Right cardiac atrium (tissue), 5 donors: ENCODE measurements at regions not wholly inside any gene's neighbourhood (a gene's known extent, or its start where the extent isn't known, plus 50 kb on each side); places are given as distances from the start of the nearest gene placed in this dataset.

Source experiments
- ATAC-seq, 2 donors: fragments of 200-7000 bp; cut with Tn5 transposase; one replicate each; pipeline versions ENCODE4 v1.8.0 to v1.9.1; 2020; ENCODE audit warnings: moderate library complexity in 2 of 2, mild to moderate bottlenecking in 1 of 2
- DNase-seq, 3 donors: peaks; one replicate each; pipeline ENCODE4 v3.0.0-alpha.2; 2020
- H3K27ac ChIP-seq: one replicate; pipeline ENCODE4 v1.5.1; 2013; ENCODE audit warnings: mild to moderate bottlenecking, low read length, control low read depth, moderate library complexity
- H3K27me3 ChIP-seq: one replicate; pipeline ENCODE4 v1.6.1; 2013; ENCODE audit not compliant: control insufficient read depth, insufficient read depth
- H3K4me1 ChIP-seq: one replicate; pipeline ENCODE4 v1.6.1; 2013; ENCODE audit warnings: low read length; ENCODE audit not compliant: control insufficient read depth, insufficient read depth
- H3K4me3 ChIP-seq: one replicate; pipeline ENCODE4 v1.5.1; 2013; ENCODE audit warnings: low read length, control low read depth
- H3K9me3 ChIP-seq: one replicate; pipeline ENCODE4 v1.6.1; 2013; ENCODE audit warnings: low read length; ENCODE audit not compliant: control insufficient read depth
- WGBS: extraction: QIAGEN DNeasy Blood & Tissue Kit; methylation state at CpG from one replicate; pipeline ENCODE4 v1.1.7; 2013; 5-methylcytosine and 5-hydroxymethylcytosine counted together
- intact Hi-C, 4 donors: fragments of 100-400 bp; cut with DNase I; formaldehyde crosslinking; loops; one replicate each; pipeline versions ENCODE4 v1.11.0 to v1.14.0; 2022 to 2023
- donor health status: healthy with polysubstance abuse.
- donor health status: DM: no; HTN: yes; CAD: no.
- donor health status: DM: no; HTN: no; CAD: no.
- donor health status: DM: no; HTN: yes; CAD: no; lungs with severe emphysema.
- donor health status: DM: yes; HTN: yes; CAD: no.

- Histone ChIP-seq H3K4me1 (no peaks in the 10 kb centered on the region), H3K27me3 (no peaks in the 10 kb centered on the region), H3K9me3 (no peaks in the 10 kb centered on the region), H3K4me3 (no peak overlapping the region), H3K27ac (no peak overlapping the region)
- intact Hi-C loops, result no loop called here
- 90% methylated on average over 14 of the region's 14 CpGs for WGBS
- DNase-seq (peak in 2 of 3 donors; percentile 14 to 15), ATAC-seq (no peak)
Measured at GRCh38 chr9:30800421-30800820, 1584.0 kb upstream of the ACO1 start.

GRCh38 chr9:30812821-30813220 lies 1571.6 kb upstream of the ACO1 start:
- Histone ChIP-seq H3K27ac (no peak overlapping the region), H3K4me1 (no peaks in the 10 kb centered on the region), H3K27me3 (no peaks in the 10 kb centered on the region), H3K4me3 (no peak overlapping the region), H3K9me3 (no peaks in the 10 kb centered on the region)
- no peak for ATAC-seq
- no peak for DNase-seq
- intact Hi-C loops, result no loop called here
- WGBS, result 48% methylated on average over 1 of the region's 1 CpG

GRCh38 chr9:30815585-30815984 lies 1568.9 kb upstream of the ACO1 start:
- intact Hi-C loops, result no loop called here

GRCh38 chr9:30845136-30845535 lies 1539.3 kb upstream of the ACO1 start:
- WGBS, result 54% methylated on average over 1 of the region's 1 CpG
- intact Hi-C loops, result no loop called here
- no peaks in the 10 kb centered on the region for H3K4me1 ChIP-seq
- no peak overlapping the region for H3K27ac ChIP-seq
- DNase-seq (no peak), ATAC-seq (no peak)
- no peaks in the 10 kb centered on the region for H3K9me3 ChIP-seq
- H3K27me3 ChIP-seq, result no peaks in the 10 kb centered on the region
- H3K4me3 ChIP-seq, result no peak overlapping the region

More at GRCh38 chr9:30815585-30815984, 1568.9 kb upstream of the ACO1 start:
- no peaks in the 10 kb centered on the region for H3K4me1 ChIP-seq
- ATAC-seq, result no peak
- no peak for DNase-seq
- WGBS, result 9% methylated on average over 2 of the region's 2 CpGs
- H3K27me3 ChIP-seq, result no peaks in the 10 kb centered on the region
- no peaks in the 10 kb centered on the region for H3K9me3 ChIP-seq
- H3K4me3 ChIP-seq, result no peak overlapping the region
- H3K27ac ChIP-seq, result no peak overlapping the region

GRCh38 chr9:30846651-30847050 lies 1537.8 kb upstream of the ACO1 start:
- no peaks in the 10 kb centered on the region for H3K9me3 ChIP-seq
- no peak for DNase-seq
- intact Hi-C loops, result no loop called here
- 37% methylated on average over 3 of the region's 3 CpGs for WGBS
- no peak overlapping the region for H3K27ac ChIP-seq
- H3K4me1 ChIP-seq, result no peaks in the 10 kb centered on the region
- H3K4me3 ChIP-seq, result no peak overlapping the region
- H3K27me3 ChIP-seq, result no peaks in the 10 kb centered on the region
- ATAC-seq, result no peak

GRCh38 chr9:30851600-30851999 lies 1532.8 kb upstream of the ACO1 start:
- Histone ChIP-seq H3K9me3 (no peaks in the 10 kb centered on the region), H3K4me3 (no peak overlapping the region), H3K4me1 (no peaks in the 10 kb centered on the region), H3K27me3 (no peaks in the 10 kb centered on the region), H3K27ac (no peak overlapping the region)
- intact Hi-C loops, result no loop called here
- DNase-seq, result no peak
- no peak for ATAC-seq

- DNase-seq (no peak), ATAC-seq (no peak)
- no peaks in the 10 kb centered on the region for H3K9me3 ChIP-seq
- H3K4me1 ChIP-seq, result no peaks in the 10 kb centered on the region
- intact Hi-C loops, result no loop called here
- H3K27ac ChIP-seq, result no peak overlapping the region
- no peaks in the 10 kb centered on the region for H3K27me3 ChIP-seq
- no peak overlapping the region for H3K4me3 ChIP-seq
- WGBS, result 54% methylated on average over 1 of the region's 1 CpG
Measured at GRCh38 chr9:30900706-30901105, 1483.7 kb upstream of the ACO1 start.

- DNase-seq (peak in 1 of 3 donors; percentile 13), ATAC-seq (no peak)
- no peaks in the 10 kb centered on the region for H3K9me3 ChIP-seq
- intact Hi-C loops, result no loop called here
- H3K27ac ChIP-seq, result no peak overlapping the region
- no peaks in the 10 kb centered on the region for H3K4me1 ChIP-seq
- 43% methylated on average over 3 of the region's 3 CpGs for WGBS
- no peaks in the 10 kb centered on the region for H3K27me3 ChIP-seq
- H3K4me3 ChIP-seq, result no peak overlapping the region
Measured at GRCh38 chr9:30913331-30913730, 1471.1 kb upstream of the ACO1 start.

GRCh38 chr9:30915451-30915850 lies 1469.0 kb upstream of the ACO1 start:
- no peak for ATAC-seq
- DNase-seq, result no peak
- H3K4me1 ChIP-seq, result no peaks in the 10 kb centered on the region
- H3K4me3 ChIP-seq, result no peak overlapping the region
- no peaks in the 10 kb centered on the region for H3K9me3 ChIP-seq
- intact Hi-C loops, result no loop called here
- H3K27ac ChIP-seq, result no peak overlapping the region
- H3K27me3 ChIP-seq, result no peaks in the 10 kb centered on the region
- 85% methylated on average over 4 of the region's 4 CpGs for WGBS

GRCh38 chr9:30925126-30925525 lies 1459.3 kb upstream of the ACO1 start:
- no peak overlapping the region for H3K27ac ChIP-seq
- H3K4me1 ChIP-seq, result no peaks in the 10 kb centered on the region
- 68% methylated on average over 5 of the region's 5 CpGs for WGBS
- ATAC-seq (no peak), DNase-seq (no peak)
- intact Hi-C loops, result no loop called here
- H3K4me3 ChIP-seq, result no peak overlapping the region
- no peaks in the 10 kb centered on the region for H3K9me3 ChIP-seq
- H3K27me3 ChIP-seq, result no peaks in the 10 kb centered on the region

GRCh38 chr9:30925635-30926034 lies 1458.8 kb upstream of the ACO1 start:
- intact Hi-C loops, result no loop called here
- no peaks in the 10 kb centered on the region for H3K27me3 ChIP-seq
- H3K4me1 ChIP-seq, result no peaks in the 10 kb centered on the region
- H3K9me3 ChIP-seq, result no peaks in the 10 kb centered on the region
- no peak overlapping the region for H3K4me3 ChIP-seq
- DNase-seq (no peak), ATAC-seq (no peak)
- no peak overlapping the region for H3K27ac ChIP-seq
- 96% methylated on average over 2 of the region's 2 CpGs for WGBS

GRCh38 chr9:30928045-30928444 lies 1456.4 kb upstream of the ACO1 start:
- Histone ChIP-seq H3K4me1 (no peaks in the 10 kb centered on the region), H3K9me3 (no peaks in the 10 kb centered on the region), H3K4me3 (no peak overlapping the region), H3K27ac (no peak overlapping the region), H3K27me3 (no peaks in the 10 kb centered on the region)
- intact Hi-C loops, result no loop called here
- DNase-seq (no peak), ATAC-seq (no peak)
- WGBS, result 59% methylated on average over 4 of the region's 4 CpGs
